HCT116 (cell line): ENCODE measurements at regions not wholly inside any gene's neighbourhood (a gene's known extent, or its start where the extent isn't known, plus 50 kb on each side); places are given as distances from the start of the nearest gene placed in this dataset.

ENCODE experiments used
- EZH2 ChIP-seq: fragments of 200-600 bp; sonication (generic); IDR thresholded peaks from 2 replicates; pipeline ENCODE4 v1.6.1; 2017; ENCODE audit warnings: antibody characterized with exemption, mixed run types
- EZH2phosphoT487 ChIP-seq: fragments of 200-600 bp; IDR thresholded peaks from 2 replicates; pipeline ENCODE4 v1.6.1; 2018; ENCODE audit warnings: antibody characterized with exemption, borderline replicate concordance
- JUND ChIP-seq: IDR thresholded peaks from 2 replicates; pipeline ENCODE4 v1.6.1; 2012
- POLR2A ChIP-seq: IDR thresholded peaks from 2 replicates; pipeline ENCODE4 v1.7.0; 2011; ENCODE audit warnings: borderline replicate concordance; ENCODE audit not compliant: insufficient read depth, insufficient read length; ENCODE audit errors: extremely low read depth
- POLR2AphosphoS5 ChIP-seq: IDR thresholded peaks from 2 replicates; pipeline ENCODE4 v1.6.1; 2011; ENCODE audit warnings: mild to moderate bottlenecking, low read depth, low read length, moderate library complexity
- RAD21 ChIP-seq: IDR thresholded peaks from 2 replicates; pipeline ENCODE4 v1.6.1; 2012; ENCODE audit warnings: low read depth, mild to moderate bottlenecking
- SIN3A ChIP-seq: IDR thresholded peaks from 2 replicates; pipeline ENCODE4 v1.6.1; 2012; ENCODE audit warnings: low read depth
- SP1 ChIP-seq: IDR thresholded peaks from 2 replicates; pipeline ENCODE4 v1.6.1; 2012; ENCODE audit warnings: low read depth
- YY1 ChIP-seq: IDR thresholded peaks from 2 replicates; pipeline ENCODE4 v1.6.1; 2011; ENCODE audit warnings: low read length, low read depth, moderate library complexity, mild to moderate bottlenecking; ENCODE audit not compliant: insufficient replicate concordance; ENCODE audit errors: extremely low read depth
- ZFX ChIP-seq: fragments of 450-650 bp; IDR thresholded peaks from 2 replicates; pipeline ENCODE4 v1.6.1; 2017
- ZNF274 ChIP-seq: fragments of 200-500 bp; sonication (Bioruptor generic); IDR thresholded peaks from 2 replicates; pipeline ENCODE4 v1.6.1; 2014; ENCODE audit warnings: mild to moderate bottlenecking, low read depth, low read length, inconsistent platforms
- TF ChIP-seq, protein P1 (sequence below), 3 experiments: fragments of 200-600 bp in 1 of 3; sonication (generic) in 1 of 3; IDR thresholded peaks in 2 of 3; conservative IDR thresholded peaks in 1 of 3; 2 replicates each; pipeline ENCODE4 v1.5.1; 2012 to 2017; ENCODE audit warnings: low read depth in 2 of 3, low read length in 2 of 3, antibody characterized with exemption in 1 of 3, borderline replicate concordance in 1 of 3, control low read depth in 1 of 3, mild to moderate bottlenecking in 1 of 3, mixed read lengths in 1 of 3, mixed run types in 1 of 3, moderate library complexity in 1 of 3; ENCODE audit not compliant: insufficient read depth in 1 of 3
- TF ChIP-seq, protein P2 (sequence below): IDR thresholded peaks from 2 replicates; pipeline ENCODE4 v1.6.1; 2012; ENCODE audit warnings: low read depth
- TF ChIP-seq, protein P3 (sequence below): IDR thresholded peaks from 2 replicates; pipeline ENCODE4 v1.6.1; 2012

DNA sequence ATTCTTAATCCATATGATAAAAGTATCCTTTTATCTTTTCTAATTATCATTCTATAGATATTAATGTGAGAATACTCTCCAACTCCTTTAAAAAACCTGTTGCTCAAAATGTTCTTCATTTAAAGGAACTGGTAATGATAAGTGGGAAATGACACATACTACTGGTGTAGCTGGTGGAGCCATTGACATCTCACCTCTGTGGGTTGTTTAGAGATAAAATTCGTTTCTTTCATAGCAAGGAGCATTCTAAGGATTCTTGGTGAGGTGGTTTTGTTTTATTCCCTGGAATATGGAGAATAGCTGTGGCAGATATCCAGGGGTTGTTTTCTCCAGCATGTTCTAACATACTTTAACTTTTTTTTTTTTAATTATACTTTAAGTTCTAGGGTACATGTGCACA is 299.8 kb upstream of the THBS1 start:
- no peak for TF ChIP-seq EZH2phosphoT487
- no peak for TF ChIP-seq EZH2
- TF ChIP-seq, protein P1, sequence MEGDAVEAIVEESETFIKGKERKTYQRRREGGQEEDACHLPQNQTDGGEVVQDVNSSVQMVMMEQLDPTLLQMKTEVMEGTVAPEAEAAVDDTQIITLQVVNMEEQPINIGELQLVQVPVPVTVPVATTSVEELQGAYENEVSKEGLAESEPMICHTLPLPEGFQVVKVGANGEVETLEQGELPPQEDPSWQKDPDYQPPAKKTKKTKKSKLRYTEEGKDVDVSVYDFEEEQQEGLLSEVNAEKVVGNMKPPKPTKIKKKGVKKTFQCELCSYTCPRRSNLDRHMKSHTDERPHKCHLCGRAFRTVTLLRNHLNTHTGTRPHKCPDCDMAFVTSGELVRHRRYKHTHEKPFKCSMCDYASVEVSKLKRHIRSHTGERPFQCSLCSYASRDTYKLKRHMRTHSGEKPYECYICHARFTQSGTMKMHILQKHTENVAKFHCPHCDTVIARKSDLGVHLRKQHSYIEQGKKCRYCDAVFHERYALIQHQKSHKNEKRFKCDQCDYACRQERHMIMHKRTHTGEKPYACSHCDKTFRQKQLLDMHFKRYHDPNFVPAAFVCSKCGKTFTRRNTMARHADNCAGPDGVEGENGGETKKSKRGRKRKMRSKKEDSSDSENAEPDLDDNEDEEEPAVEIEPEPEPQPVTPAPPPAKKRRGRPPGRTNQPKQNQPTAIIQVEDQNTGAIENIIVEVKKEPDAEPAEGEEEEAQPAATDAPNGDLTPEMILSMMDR (IDR thresholded peaks at IDR 0.05 in 2 of 3, conservative IDR thresholded peaks at IDR 0.05 in 1 of 3; ENCODE audit: borderline replicate concordance in 1 of 3, insufficient read depth in 1 of 3, low read depth in 2 of 3, low read length in 2 of 3), result no peak
- no peak for TF ChIP-seq ZNF274
- TF ChIP-seq JUND, result no peak
- no peak for TF ChIP-seq SP1
- TF ChIP-seq, protein P2, sequence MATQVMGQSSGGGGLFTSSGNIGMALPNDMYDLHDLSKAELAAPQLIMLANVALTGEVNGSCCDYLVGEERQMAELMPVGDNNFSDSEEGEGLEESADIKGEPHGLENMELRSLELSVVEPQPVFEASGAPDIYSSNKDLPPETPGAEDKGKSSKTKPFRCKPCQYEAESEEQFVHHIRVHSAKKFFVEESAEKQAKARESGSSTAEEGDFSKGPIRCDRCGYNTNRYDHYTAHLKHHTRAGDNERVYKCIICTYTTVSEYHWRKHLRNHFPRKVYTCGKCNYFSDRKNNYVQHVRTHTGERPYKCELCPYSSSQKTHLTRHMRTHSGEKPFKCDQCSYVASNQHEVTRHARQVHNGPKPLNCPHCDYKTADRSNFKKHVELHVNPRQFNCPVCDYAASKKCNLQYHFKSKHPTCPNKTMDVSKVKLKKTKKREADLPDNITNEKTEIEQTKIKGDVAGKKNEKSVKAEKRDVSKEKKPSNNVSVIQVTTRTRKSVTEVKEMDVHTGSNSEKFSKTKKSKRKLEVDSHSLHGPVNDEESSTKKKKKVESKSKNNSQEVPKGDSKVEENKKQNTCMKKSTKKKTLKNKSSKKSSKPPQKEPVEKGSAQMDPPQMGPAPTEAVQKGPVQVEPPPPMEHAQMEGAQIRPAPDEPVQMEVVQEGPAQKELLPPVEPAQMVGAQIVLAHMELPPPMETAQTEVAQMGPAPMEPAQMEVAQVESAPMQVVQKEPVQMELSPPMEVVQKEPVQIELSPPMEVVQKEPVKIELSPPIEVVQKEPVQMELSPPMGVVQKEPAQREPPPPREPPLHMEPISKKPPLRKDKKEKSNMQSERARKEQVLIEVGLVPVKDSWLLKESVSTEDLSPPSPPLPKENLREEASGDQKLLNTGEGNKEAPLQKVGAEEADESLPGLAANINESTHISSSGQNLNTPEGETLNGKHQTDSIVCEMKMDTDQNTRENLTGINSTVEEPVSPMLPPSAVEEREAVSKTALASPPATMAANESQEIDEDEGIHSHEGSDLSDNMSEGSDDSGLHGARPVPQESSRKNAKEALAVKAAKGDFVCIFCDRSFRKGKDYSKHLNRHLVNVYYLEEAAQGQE, result no peak
- TF ChIP-seq YY1, result no peak
- no peak for TF ChIP-seq POLR2A
- no peak for TF ChIP-seq SIN3A
- TF ChIP-seq, protein P3, sequence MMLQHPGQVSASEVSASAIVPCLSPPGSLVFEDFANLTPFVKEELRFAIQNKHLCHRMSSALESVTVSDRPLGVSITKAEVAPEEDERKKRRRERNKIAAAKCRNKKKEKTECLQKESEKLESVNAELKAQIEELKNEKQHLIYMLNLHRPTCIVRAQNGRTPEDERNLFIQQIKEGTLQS, result no peak
- TF ChIP-seq POLR2AphosphoS5, result no peak
- no peak for TF ChIP-seq RAD21
- no peak for TF ChIP-seq ZFX
